HUES6 (cell line): ENCODE measurements at regions not wholly inside any gene's neighbourhood (a gene's known extent, or its start where the extent isn't known, plus 50 kb on each side); places are given as distances from the start of the nearest gene placed in this dataset.
A peak's percentile ranks its signal among the peaks of the same experiment; 100 is the strongest.

Experiments
- H3K27ac ChIP-seq: 2 replicates; pipeline ENCODE4 v1.7.0; 2013; ENCODE audit warnings: low read depth, mild to moderate bottlenecking, low read length, inconsistent platforms
- H3K27me3 ChIP-seq: 2 replicates; pipeline ENCODE4 v1.6.1; 2013; ENCODE audit warnings: low read length; ENCODE audit not compliant: control insufficient read depth, insufficient read depth
- H3K36me3 ChIP-seq: 2 replicates; pipeline ENCODE4 v1.6.1; 2013; ENCODE audit warnings: low read length; ENCODE audit not compliant: control insufficient read depth, insufficient read depth
- H3K4me1 ChIP-seq: 2 replicates; pipeline ENCODE4 v1.6.1; 2013; ENCODE audit warnings: low read length; ENCODE audit not compliant: control insufficient read depth, insufficient read depth
- H3K4me3 ChIP-seq: 2 replicates; pipeline ENCODE4 v1.5.1; 2013; ENCODE audit warnings: low read depth, low read length
- H3K9ac ChIP-seq: one replicate; pipeline ENCODE4 v1.6.1; 2013; ENCODE audit warnings: mild to moderate bottlenecking, low read length
- H3K9me3 ChIP-seq: 2 replicates; pipeline ENCODE4 v1.6.1; 2013; ENCODE audit warnings: low read depth, low read length; ENCODE audit not compliant: control insufficient read depth, insufficient read depth

GRCh38 chr4:134024251-134024650, 177.3 kb downstream of the PABPC4L start:
- Histone ChIP-seq H3K9ac (no peak overlapping the region), H3K4me1 (peaks cover 2% of the 10 kb centered on the region; the same call in 1 of the 2 replicates), H3K27ac (no peak overlapping the region), H3K36me3 (peaks cover 12% of the 10 kb centered on the region; the same call in 1 of the 2 replicates), H3K4me3 (no peak overlapping the region), H3K27me3 (no peaks in the 10 kb centered on the region), H3K9me3 (no peaks in the 10 kb centered on the region)

- peaks cover 26% of the 10 kb centered on the region; the same call in 1 of the 2 replicates for H3K36me3 ChIP-seq
- H3K9me3 ChIP-seq = peaks cover under 1% of the 10 kb centered on the region; the same call in 1 of the 2 replicates
- peaks cover 6% of the 10 kb centered on the region for H3K4me1 ChIP-seq
- H3K27me3 ChIP-seq = no peaks in the 10 kb centered on the region
- H3K4me3 ChIP-seq = peak overlapping the region; percentile 33; the same call in 1 of the 2 replicates
- no peak overlapping the region for H3K9ac ChIP-seq
- no peak overlapping the region for H3K27ac ChIP-seq
Measured at GRCh38 chr4:134019657-134020056, 181.9 kb downstream of the PABPC4L start.

- Histone ChIP-seq H3K27ac (peak overlapping the region; percentile 53; the same call in 1 of the 2 replicates), H3K4me1 (peaks cover 6% of the 10 kb centered on the region), H3K9ac (no peak overlapping the region), H3K36me3 (peaks cover 29% of the 10 kb centered on the region; the same call in 1 of the 2 replicates), H3K9me3 (peaks cover 5% of the 10 kb centered on the region; the same call in 1 of the 2 replicates), H3K27me3 (no peaks in the 10 kb centered on the region), H3K4me3 (peak overlapping the region; percentile 33; the same call in 1 of the 2 replicates)
Measured at GRCh38 chr4:134018846-134019245, 182.7 kb downstream of the PABPC4L start.

- no peak overlapping the region for H3K27ac ChIP-seq
- no peak overlapping the region for H3K9ac ChIP-seq
- no peak overlapping the region for H3K4me3 ChIP-seq
- no peaks in the 10 kb centered on the region for H3K9me3 ChIP-seq
- no peaks in the 10 kb centered on the region; the same call in 1 of the 2 replicates for H3K27me3 ChIP-seq
- no peaks in the 10 kb centered on the region for H3K36me3 ChIP-seq
- peaks cover 15% of the 10 kb centered on the region; the same call in 1 of the 2 replicates for H3K4me1 ChIP-seq
Measured at GRCh38 chr4:134001057-134001456, 200.5 kb downstream of the PABPC4L start.

GRCh38 chr4:133997436-133997835, 204.2 kb downstream of the PABPC4L start:
- H3K4me3 ChIP-seq = no peak overlapping the region
- H3K27ac ChIP-seq = peak overlapping the region; percentile 58; the same call in 1 of the 2 replicates
- peaks cover 11% of the 10 kb centered on the region; the same call in 1 of the 2 replicates for H3K27me3 ChIP-seq
- H3K4me1 ChIP-seq = peaks cover 22% of the 10 kb centered on the region; the same call in 1 of the 2 replicates
- H3K9ac ChIP-seq = peak overlapping the region; percentile 49
- no peaks in the 10 kb centered on the region for H3K9me3 ChIP-seq
- no peaks in the 10 kb centered on the region for H3K36me3 ChIP-seq

- Histone ChIP-seq H3K36me3 (no peaks in the 10 kb centered on the region), H3K9me3 (0 out of 2 replicates have a peak, but pooled peaks cover 5% of the 10 kb centered on the region), H3K27me3 (peaks cover 11% of the 10 kb centered on the region; the same call in 1 of the 2 replicates), H3K27ac (peak overlapping the region; percentile 58; the same call in 1 of the 2 replicates), H3K4me3 (no peak overlapping the region; the same call in 1 of the 2 replicates), H3K4me1 (peaks cover 22% of the 10 kb centered on the region; the same call in 1 of the 2 replicates), H3K9ac (peak overlapping the region; percentile 49)
Measured at GRCh38 chr4:133996431-133997121, 205.0 kb downstream of the PABPC4L start.

- H3K9me3 ChIP-seq = peaks cover 9% of the 10 kb centered on the region
- no peaks in the 10 kb centered on the region for H3K36me3 ChIP-seq
- peaks cover 11% of the 10 kb centered on the region; the same call in 1 of the 2 replicates for H3K27me3 ChIP-seq
- H3K9ac ChIP-seq = no peak overlapping the region
- H3K4me1 ChIP-seq = peaks cover 22% of the 10 kb centered on the region; the same call in 1 of the 2 replicates
- no peak overlapping the region for H3K27ac ChIP-seq
- H3K4me3 ChIP-seq = no peak overlapping the region
Measured at GRCh38 chr4:133995243-133995960, 206.2 kb downstream of the PABPC4L start.

- no peaks in the 10 kb centered on the region for H3K27me3 ChIP-seq
- no peak overlapping the region for H3K27ac ChIP-seq
Measured at GRCh38 chr4:133982533-133983224, 218.9 kb downstream of the PABPC4L start.

GRCh38 chr4:133981327-133981726, 220.3 kb downstream of the PABPC4L start:
- Histone ChIP-seq H3K27me3 (no peaks in the 10 kb centered on the region), H3K4me1 (no peaks in the 10 kb centered on the region), H3K27ac (no peak overlapping the region), H3K9ac (no peak overlapping the region), H3K36me3 (no peaks in the 10 kb centered on the region), H3K9me3 (no peaks in the 10 kb centered on the region), H3K4me3 (no peak overlapping the region)

More at GRCh38 chr4:133982533-133983224, 218.9 kb downstream of the PABPC4L start:
- H3K4me1 ChIP-seq = no peaks in the 10 kb centered on the region
- no peaks in the 10 kb centered on the region for H3K9me3 ChIP-seq
- no peak overlapping the region for H3K9ac ChIP-seq
- no peaks in the 10 kb centered on the region for H3K36me3 ChIP-seq
- H3K4me3 ChIP-seq = no peak overlapping the region

- Histone ChIP-seq H3K9me3 (no peaks in the 10 kb centered on the region), H3K27ac (no peak overlapping the region), H3K4me1 (peaks cover 4% of the 10 kb centered on the region; the same call in 1 of the 2 replicates), H3K36me3 (no peaks in the 10 kb centered on the region), H3K4me3 (no peak overlapping the region), H3K9ac (no peak overlapping the region), H3K27me3 (no peaks in the 10 kb centered on the region)
Measured at GRCh38 chr4:133972586-133972985, 229.0 kb downstream of the PABPC4L start.
